ENCODE measurements at regions not wholly inside any gene's neighbourhood (a gene's known extent, or its start where the extent isn't known, plus 50 kb on each side); places are given as distances from the start of the nearest gene placed in this dataset.
"Not testable (repeated sequence)": the region's sequence is repeated elsewhere in the genome, so short reads cannot be mapped to it uniquely, and the experiment has no call there.

DNA sequence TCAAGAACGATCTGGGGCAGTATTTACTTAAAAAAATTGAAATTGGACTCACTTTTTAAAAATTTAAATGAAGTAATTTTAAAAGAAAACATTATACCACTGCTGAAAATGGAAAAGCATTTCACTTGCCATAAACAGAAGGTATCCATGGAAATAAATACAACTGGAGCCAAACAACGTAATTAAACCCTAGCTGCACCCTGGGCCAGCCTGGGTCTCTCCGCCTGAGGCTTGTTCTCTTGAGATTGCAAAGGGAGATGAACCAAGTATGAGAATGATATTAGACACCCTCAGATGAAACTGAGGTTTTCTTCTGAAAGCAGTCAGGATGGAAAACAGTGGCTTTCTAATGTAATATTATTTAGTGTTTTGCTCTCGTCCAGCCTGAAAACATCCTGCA is 264.4 kb downstream of the KCNE4 start:
- ATAC-seq (no peak), FAIRE-seq (no peak), DNase-seq (no peak)
- Histone ChIP-seq H3K36me3 (no peaks in the 10 kb centered on the region), H3K4me1 (no peaks in the 10 kb centered on the region), H3K27ac (no peak overlapping the region), H3K4me3 (no peak overlapping the region), H3K9me3 (no peaks in the 10 kb centered on the region), H3K27me3 (no peaks in the 10 kb centered on the region)
- intact Hi-C loops (cut with DNase I): no loop called here
- 59 to 68% methylated on average over 4 of the region's 4 CpGs for WGBS, 2 donors
- no peak for TF ChIP-seq CTCF (IDR thresholded peaks at IDR 0.05)

- DNase-seq (no peak), FAIRE-seq (no peak), ATAC-seq (no peak)
- Histone ChIP-seq H3K4me3 (no peak overlapping the region), H3K27ac (no peak overlapping the region), H3K36me3 (no peaks in the 10 kb centered on the region), H3K4me1 (no peaks in the 10 kb centered on the region), H3K9me3 (no peaks in the 10 kb centered on the region), H3K27me3 (no peaks in the 10 kb centered on the region)
- no peak for TF ChIP-seq CTCF (IDR thresholded peaks at IDR 0.05)
- intact Hi-C loops (cut with DNase I): no loop called here
Observed at GRCh38 chr2:223319601-223320000, 267.6 kb downstream of the KCNE4 start.

DNA sequence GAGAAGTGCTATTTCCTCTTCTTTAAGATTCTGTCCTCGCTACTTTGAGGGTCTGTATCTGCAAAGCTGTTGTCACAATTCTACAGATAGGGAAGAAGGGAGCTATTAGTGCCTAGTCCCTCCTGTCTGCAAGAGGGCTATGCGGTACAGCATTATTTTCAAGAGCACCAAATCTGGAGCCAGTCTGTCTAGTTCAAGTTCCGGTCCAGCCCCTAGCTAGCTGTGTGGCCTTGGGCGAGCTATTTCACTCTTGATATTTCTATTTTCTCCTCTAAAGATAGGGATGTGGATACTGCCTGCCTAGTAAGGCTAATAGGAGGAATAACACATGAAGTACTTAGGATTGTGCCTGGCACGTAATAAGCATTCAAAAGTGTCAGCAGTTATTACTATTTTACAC is 272.4 kb downstream of the KCNE4 start:
- H3K4me3 ChIP-seq: no peak overlapping the region
- H3K27me3 ChIP-seq: no peaks in the 10 kb centered on the region
- ATAC-seq: peak in 1 of 4 donors; percentile 19
- H3K4me1 ChIP-seq: no peaks in the 10 kb centered on the region
- peaks cover 0 to 3% (median 0%) of the 10 kb centered on the region in 3 donors for H3K36me3 ChIP-seq
- no peak overlapping the region for H3K27ac ChIP-seq
- 46 to 52% methylated on average over 5 of the region's 5 CpGs for WGBS, 2 donors
- FAIRE-seq: no peak
- no peaks in the 10 kb centered on the region for H3K9me3 ChIP-seq
- DNase-seq: no peak
- no peak for TF ChIP-seq CTCF (IDR thresholded peaks at IDR 0.05)
- intact Hi-C loops (cut with DNase I): no loop called here

- H3K27ac ChIP-seq: no peak overlapping the region
- peaks cover 0 to 3% (median 0%) of the 10 kb centered on the region in 3 donors for H3K36me3 ChIP-seq
- no peak for TF ChIP-seq CTCF (IDR thresholded peaks at IDR 0.05)
- intact Hi-C loops (cut with DNase I): no loop called here
- no peaks in the 10 kb centered on the region for H3K4me1 ChIP-seq
- H3K27me3 ChIP-seq: no peaks in the 10 kb centered on the region
- H3K4me3 ChIP-seq: no peak overlapping the region
- 69 to 71% methylated on average over 1 of the region's 1 CpG for WGBS, 2 donors
- ATAC-seq (no peak), FAIRE-seq (no peak), DNase-seq (no peak)
- no peaks in the 10 kb centered on the region for H3K9me3 ChIP-seq
Observed at GRCh38 chr2:223328578-223328977, 273.6 kb downstream of the SCG2 start.

- WGBS, 2 donors: 59 to 60% methylated on average over 7 of the region's 7 CpGs
- H3K4me1 ChIP-seq; FAIRE-seq; ATAC-seq; H3K4me3 ChIP-seq; H3K9me3 ChIP-seq; H3K27ac ChIP-seq; H3K36me3 ChIP-seq; intact Hi-C loops (cut with DNase I); H3K27me3 ChIP-seq; DNase-seq: not testable (repeated sequence)
Observed at GRCh38 chr2:223330747-223331146, 271.4 kb downstream of the SCG2 start.

- no peak overlapping the region for H3K27ac ChIP-seq
- H3K36me3 ChIP-seq: no peaks in the 10 kb centered on the region
- intact Hi-C loops (cut with DNase I): no loop called here
- no peak for TF ChIP-seq CTCF (IDR thresholded peaks at IDR 0.05)
- ATAC-seq (no peak), FAIRE-seq (no peak), DNase-seq (no peak)
- no peaks in the 10 kb centered on the region for H3K4me1 ChIP-seq
- WGBS, 2 donors: 53 to 58% methylated on average over 1 of the region's 1 CpG
- H3K4me3 ChIP-seq: no peak overlapping the region
- H3K9me3 ChIP-seq: no peaks in the 10 kb centered on the region
- no peaks in the 10 kb centered on the region for H3K27me3 ChIP-seq
Observed at GRCh38 chr2:223338016-223338415, 264.1 kb downstream of the SCG2 start.
